HG03378 (cell line): ENCODE measurements at regions not wholly inside any gene's neighbourhood (a gene's known extent, or its start where the extent isn't known, plus 50 kb on each side); places are given as distances from the start of the nearest gene placed in this dataset.

Experiments
- ATAC-seq: cut with Tn5 transposase; IDR thresholded peaks from one replicate; pipeline ENCODE4 v1.9.1; 2021; ENCODE audit warnings: mild to moderate bottlenecking, moderate library complexity; ENCODE audit not compliant: unreplicated experiment

DNA sequence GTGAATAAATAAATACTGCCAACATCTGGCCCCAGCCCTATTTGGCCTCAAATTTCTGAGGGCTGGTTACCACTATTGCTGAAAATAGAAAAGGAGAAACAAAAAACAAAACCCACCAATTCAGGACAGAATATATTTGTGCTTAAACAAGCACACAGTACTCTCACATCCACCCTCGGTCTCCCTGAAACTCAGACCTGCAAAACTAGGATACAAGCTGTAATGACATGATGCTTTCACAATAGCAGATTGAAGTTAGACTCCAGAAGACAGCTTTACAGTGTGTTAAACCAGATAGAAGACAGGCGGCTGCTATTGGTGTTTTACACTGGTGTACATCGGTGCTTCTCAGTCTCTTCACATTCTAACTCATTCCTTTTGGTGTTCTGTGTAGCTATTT, 214.9 kb upstream of the DMRT1 start:
- ATAC-seq: no peak

DNA sequence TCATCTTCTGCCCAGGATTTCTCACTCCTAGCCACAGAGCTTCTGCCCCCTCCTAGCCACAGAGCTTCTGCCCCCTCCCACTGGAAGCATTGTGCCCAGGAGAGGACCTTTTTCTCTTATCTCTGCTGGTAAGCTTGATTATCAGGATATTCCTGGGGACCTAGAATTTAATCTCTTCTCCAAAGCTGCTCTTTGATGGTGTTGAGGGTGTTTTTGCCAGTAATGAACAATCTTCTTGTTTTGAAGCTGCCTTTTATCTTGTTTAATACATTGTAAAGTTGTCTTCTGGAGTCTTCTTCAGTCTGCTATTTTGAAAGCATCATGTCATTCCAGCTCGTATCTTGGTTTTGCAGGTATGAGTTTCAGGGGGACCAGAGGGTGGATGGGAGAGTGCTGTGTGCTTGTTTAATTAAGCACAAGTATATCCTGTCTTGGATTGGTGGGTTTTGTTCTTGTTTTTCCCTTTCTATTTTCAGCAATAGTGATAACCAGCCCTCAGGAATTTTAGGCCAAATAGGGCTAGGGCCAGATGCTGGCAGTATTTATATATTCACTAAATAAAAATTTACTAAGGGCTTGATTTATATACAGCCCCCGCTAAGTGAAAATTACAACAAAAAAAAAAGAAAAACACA, 214.0 kb upstream of the DMRT1 start:
- ATAC-seq: no peak

DNA sequence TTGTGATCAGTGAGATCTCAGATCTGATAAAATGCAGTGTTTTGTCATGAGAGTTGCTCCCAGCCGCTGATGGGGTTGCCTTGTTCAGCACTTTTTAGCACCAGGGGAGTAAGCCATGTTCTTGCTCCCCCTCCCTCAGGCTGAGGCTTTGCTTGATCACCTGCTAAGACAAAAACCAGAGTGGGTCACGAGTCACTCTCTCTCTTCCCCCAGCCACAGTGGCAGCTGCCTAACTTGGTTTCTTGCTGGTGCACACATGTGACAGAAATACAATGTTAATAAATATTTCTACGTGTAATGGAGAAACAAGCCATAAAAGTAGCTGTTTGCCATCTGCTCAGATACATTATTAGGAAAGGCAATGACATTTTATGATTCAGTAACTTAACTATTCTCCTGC, 212.4 kb upstream of the DMRT1 start:
- no peak for ATAC-seq

DNA sequence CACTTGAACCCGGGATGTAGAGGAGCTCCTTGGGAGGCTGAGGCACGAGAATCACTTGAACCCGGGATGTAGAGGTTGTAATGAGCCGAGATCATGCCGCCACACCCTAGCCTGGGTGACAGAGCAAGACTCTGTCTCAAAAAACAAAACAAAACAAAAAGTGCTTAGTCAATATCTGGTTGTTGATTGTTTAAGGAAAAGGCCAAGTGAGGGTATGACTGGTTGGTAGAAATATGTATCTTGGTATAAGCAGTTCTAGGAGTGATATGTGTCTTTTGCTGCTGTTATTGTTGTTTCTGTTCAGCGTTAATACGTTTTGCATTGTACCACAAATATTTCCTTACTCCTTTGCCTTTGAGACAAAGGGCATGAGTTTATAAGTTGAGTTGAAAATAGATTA, 210.7 kb upstream of the DMRT1 start:
- ATAC-seq: no peak

DNA sequence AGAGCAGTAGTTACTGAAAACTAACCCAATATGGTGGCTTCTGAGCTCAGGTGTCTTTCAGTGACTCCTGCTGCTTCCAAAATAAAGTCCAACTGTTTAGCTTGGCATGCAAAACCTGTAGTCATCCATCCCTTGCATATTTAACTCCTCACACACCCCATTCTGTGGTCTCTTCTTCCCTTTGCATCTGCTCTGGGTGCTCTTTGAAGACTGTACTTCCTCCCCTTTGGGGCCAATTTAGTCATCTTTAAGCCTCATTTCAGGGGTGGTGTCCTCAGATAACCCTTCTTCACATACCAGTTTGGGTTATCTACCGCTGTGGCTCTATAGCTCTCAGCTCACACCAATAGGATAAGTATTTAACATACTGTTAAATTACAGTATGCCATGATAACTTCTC, 209.9 kb upstream of the DMRT1 start:
- no peak for ATAC-seq

DNA sequence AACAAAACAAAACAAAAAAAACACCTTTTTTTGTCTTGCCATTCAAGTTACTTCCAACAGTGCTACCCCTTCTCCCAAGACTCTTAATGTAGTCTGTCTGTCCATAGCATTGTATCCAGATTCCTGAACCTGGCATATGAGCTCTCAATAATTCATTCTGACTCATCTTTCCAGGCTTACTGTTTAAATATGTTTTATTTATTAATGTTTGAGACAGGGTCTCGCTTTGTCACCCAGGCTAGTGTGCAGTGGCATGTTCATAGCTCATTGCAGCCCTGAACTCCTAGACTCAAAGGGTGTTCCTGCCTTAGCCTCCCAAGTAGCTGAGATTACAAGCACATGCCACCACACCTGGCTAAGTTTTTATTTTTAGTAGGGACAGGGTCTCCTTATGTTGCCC, 208.0 kb upstream of the DMRT1 start:
- ATAC-seq: no peak

DNA sequence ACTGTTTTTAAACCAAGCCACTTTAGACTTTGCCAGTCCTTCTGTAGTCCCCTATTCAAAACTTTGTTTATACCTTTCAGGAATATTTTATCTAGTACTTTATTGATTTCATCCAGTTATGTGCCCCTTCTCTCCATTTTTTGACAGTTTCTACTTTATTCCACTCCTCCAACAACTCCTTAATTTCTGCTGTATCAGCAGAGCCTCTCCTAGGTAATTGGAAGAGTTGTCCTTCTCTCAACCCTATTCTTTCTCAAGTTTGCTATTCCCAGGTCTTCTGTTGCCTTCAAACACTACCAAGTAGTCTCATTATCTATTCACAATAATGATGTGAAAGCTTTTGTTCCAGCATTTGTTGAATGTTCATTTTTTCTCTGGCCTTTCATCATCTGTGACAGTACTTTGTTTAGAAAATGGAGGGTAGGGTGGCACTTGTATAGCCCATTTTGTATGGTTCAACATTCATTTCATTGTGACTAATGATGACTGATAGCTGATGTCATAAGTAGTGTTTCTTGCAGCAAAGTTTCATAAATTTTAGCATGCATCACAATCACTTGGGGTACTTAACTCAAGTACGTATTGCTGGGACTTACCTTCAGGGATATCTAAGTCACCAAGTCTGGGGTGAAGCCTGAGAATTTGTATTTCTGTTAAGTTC, 204.4 kb upstream of the DMRT1 start:
- no peak for ATAC-seq

DNA sequence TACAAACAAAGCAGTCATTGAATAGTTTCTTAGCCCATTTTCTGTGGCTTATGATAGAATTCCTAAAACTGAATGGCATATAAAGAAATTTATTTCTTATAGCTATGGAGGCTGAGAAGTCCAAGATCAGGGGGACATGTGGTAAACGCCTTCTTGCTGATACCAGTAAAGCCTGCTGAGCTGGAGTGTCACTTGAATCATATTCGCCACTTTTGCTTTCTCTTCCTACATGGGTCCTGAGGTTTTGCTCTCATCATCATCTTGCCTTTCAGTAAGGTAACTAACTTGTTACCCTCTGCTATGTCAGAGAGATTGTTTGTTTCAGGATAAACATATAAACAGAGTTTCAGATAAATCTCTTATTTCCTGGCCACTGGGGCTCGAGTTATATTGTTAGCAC, 203.3 kb upstream of the DMRT1 start:
- no peak for ATAC-seq

DNA sequence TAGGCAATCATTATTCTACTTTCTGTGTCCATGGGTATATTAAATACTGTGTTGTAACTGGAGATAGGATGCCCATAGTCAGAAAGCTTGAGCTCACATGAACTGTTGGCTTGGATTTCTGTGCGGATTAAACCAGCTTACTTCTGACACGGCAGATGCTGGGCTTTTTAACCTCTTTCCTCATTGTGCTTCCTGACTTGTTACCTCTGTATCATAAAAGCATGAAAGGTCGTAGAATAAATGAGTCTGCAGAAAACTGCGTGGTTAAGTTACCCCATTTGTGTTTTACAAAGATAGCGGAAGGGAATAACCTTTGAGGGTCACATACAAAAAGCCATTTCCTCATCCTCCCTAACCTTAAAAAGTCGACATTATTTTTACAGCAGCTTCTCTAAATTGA, 199.5 kb upstream of the DMRT1 start:
- ATAC-seq: no peak

DNA sequence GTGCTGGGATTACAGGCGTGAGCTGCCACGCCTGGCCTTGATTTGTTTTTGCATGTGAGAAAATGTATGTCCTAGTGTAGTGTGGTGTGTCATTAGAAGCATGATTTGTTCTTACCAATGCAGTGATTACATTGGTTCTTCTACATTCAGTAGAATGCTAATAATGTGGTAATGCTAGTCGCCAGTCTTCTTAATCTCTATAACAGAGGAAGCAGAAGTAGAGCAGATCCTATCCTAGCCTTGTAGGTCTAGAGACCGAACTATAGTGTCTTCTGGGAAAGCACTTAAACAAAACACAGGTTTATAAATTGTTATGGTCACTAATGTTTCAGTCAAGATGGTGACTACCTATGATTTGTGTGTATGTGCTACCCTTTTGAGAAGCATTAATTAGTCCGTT, 197.5 kb upstream of the DMRT1 start:
- ATAC-seq: no peak

DNA sequence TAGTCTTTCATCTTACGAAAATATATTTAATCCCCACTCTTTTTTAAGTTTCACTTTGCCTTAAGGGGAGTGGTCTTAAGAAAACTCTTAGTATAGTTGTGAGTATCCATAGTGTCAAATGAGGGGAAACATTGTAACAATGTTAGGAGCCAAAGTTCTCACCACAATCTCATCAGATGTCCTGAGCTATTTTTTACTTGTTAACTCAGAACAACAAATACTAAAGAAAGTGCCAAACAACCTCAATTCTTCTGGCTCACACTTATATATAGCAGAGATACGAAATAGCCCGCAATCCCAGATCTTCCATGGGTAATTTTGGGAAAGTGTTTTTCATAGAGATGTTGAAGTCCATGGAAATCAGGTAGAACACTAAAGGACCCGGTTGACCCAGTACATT, 194.0 kb upstream of the DMRT1 start:
- ATAC-seq: no peak

DNA sequence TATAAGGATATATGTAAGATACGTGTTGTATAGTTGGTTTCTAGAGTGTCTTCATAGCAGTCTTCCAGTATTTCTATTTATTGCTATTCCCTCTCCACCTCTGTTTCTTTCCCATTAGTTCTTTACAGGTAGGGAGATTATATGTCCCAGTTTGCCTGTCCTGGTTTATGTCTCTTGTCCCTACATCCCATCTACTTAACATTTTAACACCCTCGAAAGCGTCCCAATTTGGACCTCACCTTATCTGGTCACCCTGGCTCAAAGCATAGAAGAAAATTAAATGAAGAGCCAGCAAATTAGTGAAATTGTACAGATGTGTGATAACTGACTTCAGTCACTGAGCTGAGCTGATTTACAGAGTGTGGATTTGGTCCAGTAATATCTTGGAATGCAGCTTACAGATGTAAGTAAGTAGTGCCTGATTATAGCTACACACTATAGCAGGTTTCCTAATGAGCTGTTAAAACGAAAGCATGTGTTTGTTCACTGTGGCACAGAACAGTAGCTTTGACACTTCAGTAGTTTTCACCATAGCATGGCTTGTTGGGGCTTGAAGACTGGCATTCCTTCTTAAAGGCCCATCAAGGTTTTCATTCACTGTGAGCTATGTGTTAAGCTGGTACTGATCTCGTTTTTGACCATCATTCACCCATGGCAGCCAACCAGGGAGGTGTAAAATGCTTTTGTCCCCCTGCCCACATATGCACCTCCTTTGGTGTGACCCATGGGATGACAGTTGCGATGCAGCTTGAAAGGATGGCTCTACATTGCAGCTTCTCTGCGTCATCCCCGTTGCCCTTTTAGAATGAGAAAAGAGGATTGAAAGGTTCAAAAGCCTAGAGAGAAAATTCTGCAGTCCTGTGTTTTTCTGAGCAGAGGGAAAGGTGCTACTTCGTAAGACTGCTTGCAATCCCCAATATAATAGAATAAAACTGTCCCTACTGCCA, 192.1 kb upstream of the DMRT1 start:
- ATAC-seq: no peak

DNA sequence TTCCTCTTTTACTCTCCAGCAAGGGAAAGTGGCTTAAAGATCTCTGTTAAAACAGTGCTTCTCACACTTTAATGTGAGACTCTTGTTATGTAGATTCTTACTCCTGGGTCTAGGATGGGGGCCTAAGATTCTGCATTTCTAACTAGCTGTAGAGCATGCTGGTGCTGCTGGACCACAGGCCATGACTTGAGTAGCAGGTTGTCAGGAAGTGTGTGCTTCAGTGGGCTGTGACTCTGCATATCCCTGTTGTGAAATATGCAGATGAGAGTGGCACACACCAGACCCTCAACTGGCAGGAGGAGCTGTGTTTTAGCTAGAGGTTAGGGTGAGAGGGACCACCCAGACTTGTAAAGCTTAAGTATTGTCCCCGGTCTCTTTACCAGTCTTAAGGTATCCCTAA, 191.1 kb upstream of the DMRT1 start:
- ATAC-seq: no peak

DNA sequence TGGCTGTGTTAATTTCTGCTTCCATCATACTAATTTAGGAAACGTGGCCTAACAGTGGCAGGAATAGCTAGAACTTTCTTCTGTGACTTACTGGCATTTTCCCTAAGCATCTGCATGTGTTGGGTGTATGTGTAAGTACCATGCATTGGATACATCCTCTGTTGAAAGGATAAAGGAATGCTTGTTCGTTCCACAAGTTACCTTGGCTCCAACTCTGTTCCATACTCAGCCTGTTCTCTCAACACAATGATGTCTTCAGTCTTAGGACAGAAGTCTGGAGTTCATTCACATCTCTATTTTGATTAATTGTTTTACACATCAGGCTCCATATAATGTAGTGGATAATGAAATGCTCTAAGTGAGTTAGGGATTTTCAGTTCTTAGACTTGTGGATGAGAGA, 190.1 kb upstream of the DMRT1 start:
- no peak for ATAC-seq

DNA sequence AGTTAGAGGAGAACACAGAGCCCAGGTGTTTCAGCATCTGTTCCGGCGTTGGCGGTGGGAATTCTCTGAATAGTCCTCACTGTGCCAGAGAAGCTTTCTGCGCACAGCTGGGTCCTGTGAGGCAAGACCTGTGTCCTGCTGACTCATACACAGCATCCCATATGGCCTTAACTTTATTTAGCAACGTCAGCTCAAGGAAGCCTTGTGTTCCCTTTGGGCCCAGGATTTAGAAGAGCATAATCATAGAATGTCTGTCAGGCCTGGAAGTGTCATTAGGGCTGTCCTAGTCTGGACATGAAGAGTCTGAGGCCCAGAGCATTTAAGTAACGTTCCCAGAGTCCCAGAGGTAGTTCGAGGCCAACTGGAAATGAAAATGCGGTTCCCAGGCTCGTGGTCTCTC, 188.6 kb upstream of the DMRT1 start:
- no peak for ATAC-seq

DNA sequence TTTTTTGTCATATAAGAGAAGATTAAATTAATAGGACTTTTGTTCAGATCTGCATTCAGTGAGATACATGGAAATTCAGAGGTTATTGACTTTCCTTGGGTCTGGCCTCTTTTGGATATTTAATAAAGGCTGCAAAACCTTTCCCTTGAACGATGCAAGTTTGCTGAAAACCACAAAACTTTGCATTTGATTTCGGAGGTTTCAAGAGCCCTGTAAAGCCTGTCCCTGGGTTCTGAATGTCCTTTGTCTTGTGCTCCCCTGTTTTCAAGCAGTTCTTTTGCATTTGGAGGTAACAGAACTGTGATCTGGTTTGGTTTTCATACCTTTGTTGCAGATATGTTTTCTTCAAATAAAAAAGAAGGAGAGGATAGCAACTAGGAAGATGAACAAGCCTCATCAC, 188.1 kb upstream of the DMRT1 start:
- no peak for ATAC-seq

DNA sequence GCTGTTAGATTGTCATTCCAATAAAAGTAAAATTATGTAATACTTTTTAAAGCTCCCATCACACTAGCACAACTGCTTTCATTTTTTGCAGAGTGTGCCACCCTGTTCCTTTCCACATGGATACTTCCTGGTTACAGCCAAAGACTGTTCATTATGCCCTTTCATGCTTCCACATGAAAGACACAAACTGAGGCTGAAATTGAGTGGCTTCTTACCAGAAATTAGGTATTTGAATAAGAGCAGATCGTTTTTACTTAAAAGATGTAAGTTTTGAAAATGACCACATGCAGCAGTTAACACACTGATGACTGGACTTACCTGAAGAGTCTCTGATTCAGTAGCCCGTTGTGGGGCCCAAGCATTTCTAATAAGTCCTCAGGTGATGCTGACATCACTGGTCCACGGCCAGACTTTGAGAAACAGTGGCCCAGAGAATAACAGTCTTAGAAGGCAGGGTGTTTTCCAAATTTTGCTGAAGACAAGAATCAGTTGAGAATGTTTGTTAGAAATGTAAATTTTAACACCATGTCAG, 187.6 kb upstream of the DMRT1 start:
- ATAC-seq: no peak

DNA sequence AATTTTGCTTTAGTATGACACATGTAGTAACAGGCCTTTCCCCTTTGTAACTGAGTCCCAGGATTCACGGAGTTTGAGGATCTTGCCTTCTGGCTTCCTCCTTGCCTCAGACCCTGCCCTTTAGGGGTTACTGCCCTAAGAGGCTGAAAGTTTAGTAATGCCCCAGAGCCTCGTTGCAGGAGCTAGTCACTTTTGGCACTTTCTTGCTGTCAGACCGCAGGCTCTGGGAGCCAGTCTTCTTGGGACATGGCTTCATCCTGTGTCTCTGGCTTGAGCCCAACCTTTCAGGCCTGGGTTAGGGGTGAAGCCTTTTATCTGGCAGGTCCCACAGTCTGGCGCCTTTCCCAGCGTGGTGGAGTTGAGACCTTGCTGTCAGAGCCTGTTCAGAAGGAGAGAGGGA, 185.6 kb upstream of the DMRT1 start:
- no peak for ATAC-seq

DNA sequence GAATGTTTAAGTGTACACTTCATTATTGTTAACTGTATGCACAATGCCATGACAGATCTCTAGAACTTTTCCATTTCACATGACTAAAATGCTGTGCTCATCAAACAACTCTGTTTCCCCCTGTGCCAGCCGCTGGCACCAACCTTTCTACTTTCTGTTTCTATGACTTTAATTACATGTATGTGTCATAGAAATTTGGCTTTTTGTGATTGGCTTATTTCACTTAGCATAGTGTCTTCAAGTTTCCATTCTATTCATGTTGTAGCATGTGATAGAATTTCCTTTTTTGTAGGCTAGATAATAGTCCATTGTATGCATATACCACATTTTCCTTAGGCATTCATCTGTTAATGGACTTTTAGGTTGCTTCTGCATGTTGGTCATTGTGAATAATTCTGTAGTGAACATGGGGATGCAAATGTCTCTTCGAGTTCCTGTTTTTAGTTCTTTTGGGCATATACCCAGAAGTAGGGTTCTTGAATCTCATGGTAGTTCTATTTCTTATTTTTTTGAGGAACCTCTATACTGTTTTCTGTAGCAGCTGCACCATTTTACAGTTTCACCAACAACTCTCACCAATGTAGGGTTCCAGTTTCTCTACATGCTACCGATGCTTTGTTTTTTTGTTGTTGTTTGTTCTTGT, 184.4 kb upstream of the DMRT1 start:
- ATAC-seq: no peak

DNA sequence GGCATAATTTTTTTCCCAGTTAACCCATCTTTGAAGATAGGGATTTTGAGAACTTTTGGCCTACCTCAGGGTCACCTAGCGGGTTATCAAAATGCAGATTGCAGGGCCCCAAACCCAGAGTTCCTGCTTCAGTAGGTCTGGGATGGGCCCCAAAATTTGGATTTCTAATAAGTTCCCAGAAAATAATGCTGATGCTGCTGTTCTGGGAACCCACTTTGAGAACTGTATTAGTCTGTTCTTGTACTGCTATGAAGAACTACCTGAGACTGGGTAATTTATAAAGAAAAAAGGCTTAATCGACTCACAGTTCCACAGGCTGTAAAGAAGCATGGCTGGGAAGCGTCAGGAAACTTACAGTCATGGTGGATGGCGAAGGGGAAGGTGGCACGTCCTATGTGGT, 182.2 kb upstream of the DMRT1 start:
- ATAC-seq: no peak

DNA sequence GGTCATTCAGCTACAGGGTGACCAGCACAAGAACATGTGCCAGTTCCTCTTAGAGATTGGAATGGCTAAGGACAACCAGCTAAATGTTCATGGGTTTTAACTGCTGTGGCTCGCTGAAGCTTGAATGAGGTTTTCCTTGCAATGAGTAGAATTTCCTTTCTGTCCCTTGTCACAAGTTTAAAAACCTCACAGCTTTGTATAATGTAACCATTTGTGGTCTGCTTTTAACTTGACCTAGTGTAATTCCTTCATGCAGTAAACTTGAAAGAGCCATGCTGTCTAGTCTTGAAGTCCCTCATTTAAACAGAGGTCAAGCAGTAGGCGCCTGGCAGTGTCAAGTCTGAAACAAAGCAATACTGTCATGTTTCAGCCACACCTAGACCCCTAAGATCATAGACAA, 181.3 kb upstream of the DMRT1 start:
- ATAC-seq: peak; percentile 81
